NCI-H2171 treated with DMSO at 0.1 percent for 48 hours (cell line): ENCODE measurements at regions not wholly inside any gene's neighbourhood (a gene's known extent, or its start where the extent isn't known, plus 50 kb on each side); places are given as distances from the start of the nearest gene placed in this dataset.

Source experiments
- DNase-seq: peaks from one replicate; lab custom pipeline; 2025; lab: John Stamatoyannopoulos, UW

DNA sequence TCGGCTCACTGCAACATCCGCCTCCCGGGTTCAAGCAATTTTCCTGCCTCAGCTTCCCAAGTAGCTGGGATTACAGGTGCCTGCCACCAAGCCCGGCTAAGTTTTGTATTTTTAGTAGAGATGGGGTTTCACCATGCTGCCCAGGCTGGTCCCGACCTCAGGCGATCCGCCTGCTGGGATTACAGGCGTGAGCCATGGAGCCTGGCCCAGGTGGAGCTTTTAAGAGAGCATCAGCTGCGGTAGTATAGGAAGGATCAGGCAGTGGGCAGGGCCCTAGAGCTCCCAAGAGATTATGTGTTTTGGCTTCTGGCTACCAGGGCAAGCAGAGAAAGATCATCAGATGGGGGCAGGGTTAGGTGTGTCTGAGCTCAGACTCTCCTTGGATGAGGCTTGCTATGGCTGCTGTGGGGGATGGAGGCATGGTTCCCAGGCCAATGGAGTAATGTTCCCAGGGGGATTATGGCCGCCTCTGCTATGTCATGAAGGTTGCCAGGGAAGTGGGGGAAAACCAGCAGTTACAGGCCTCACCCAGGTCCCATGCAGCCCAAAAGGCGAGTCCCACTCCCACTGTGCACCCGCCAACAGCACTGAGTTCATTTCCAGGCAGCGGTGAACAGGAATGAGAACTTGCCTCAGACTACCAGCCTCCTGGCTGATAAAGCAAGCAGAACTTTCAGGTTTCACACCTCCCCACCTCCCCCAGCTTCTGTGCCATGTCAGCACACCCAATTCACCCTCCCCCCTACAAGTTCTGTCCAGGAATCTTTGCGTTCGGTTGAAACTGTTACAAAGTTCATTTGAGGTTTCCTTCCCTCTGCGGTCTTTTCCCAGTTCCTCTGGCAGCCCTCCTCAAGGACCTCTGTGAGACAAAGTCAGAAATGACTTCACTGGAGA, 507.6 kb downstream of the SPATA31D1 start:
- DNase-seq, result no peak

GRCh38 chr9:82498541-82499317, 510.2 kb downstream of the SPATA31D1 start:
- DNase-seq, result no peak

GRCh38 chr9:82499337-82499736, 510.8 kb downstream of the SPATA31D1 start:
- DNase-seq, result no peak

GRCh38 chr9:82504620-82505019, 516.0 kb downstream of the SPATA31D1 start:
- DNase-seq, result no peak

DNA sequence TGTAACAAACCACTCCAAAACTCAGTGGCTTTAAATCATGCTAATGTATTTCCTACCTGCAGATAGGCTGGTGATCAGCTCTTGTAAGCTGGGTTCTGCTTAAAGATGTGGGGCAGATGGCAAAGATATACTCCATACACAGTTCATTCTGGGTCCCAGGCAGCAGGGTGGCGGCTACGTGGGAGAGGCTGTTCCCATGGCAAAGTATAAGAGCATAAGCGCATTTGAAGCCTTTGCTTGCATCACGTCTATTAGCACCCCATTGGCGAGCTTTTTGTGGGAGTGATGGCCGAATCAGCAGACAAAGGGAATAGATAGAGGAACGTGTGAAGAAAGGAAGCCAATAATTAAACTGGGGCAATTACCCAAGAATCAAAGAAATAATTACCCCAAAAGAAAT, 523.1 kb downstream of the SPATA31D1 start:
- no peak for DNase-seq

DNA sequence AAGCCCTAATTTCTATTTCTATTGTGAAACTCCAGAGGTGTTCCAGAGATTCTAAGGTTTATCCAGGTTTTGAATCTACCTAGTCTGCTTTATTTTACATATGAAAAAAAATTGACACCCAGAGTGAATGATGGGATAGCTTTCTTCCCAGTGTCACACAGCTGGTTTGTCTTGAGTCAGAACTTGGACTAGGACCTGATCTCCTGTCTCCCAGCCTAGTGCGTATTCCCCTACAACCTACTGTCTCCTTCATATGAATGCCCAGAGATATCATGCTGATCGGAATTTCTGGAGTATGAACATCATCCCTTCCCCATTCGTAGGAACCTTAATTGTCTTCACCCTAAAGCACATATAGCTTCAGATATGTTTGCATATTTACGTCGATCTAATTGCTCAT, 524.2 kb downstream of the SPATA31D1 start:
- no peak for DNase-seq

DNA sequence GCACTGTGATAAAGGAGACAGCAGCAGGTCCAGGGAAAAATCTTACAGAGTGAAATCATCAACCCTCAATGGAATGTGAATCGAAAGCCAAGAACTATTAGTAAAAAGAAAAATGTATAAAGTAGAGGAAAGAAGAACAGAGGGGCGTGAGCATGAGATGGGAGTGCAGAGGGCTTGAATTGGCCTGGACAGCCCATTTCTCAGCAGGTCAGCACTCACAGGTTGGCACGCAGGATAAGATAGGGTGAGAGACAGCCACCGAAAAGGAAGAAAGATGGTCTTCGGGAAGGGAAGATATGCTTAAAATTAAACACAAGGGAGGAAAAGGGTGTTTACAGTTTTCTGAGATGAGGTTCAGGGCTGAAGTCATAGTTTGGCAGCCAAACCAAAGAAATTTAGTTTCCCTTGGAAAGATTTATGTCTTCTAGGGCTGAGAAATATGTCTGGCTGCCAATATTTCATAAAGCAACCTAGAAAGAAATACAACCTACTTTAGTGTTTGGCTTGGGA, 524.7 kb downstream of the SPATA31D1 start:
- DNase-seq, result no peak

DNA sequence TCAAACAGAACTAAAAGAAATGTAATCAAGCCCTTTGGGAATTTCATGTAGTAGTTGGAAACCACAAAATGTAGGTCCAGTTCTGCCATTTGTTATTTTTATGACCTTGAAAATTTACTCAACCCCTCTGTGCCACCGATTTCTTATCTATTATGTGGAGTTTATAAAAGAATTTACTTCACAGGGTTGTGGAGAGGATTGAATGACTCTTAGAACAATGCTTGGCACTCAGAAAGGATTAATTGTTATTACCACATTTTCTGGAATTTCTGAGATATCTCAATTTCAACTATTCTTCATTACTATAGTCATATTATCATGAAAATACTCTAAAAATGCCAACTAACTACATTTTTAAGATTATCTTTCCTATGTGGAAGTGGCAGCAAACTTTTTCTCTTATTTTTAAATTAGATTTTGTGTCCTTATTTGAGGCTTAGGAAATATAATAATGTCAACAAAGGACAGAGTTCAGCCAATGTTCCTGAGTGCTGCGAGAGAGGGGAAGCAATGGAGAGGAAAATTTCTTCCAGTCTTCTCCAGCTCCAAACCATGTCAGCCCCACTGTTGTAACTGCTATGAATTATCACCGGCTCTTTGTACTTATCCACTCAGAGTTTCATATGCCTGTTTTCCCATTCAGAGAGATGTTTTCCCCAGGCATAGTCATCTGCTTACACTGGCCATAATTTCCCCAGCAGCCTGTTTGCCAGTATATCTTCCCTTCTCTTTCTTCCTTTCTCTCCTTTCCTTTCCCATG, 525.6 kb downstream of the SPATA31D1 start:
- no peak for DNase-seq

DNA sequence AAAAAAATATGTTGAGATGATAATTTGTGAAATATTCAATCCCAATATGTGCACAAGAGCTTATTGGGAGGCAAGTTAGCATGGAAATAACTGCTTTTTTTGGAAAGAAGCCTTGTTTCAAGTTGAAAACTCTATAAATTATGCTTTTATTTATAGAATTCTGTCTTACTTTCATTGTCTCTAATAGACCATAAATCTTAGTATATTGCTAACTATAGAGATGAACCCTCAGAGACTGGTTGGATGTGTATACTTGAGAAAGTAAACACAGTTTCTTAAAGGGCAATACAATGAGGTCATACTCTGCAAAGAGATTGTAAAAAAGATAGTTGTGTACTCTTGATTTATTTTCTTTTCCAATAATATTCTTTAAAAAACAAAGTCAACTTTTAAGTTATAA, 530.3 kb downstream of the SPATA31D1 start:
- no peak for DNase-seq

- DNase-seq, result no peak
Measured at GRCh38 chr9:82519332-82519731, 530.8 kb downstream of the SPATA31D1 start.

GRCh38 chr9:82524407-82524806, 535.8 kb downstream of the SPATA31D1 start:
- no peak for DNase-seq

DNA sequence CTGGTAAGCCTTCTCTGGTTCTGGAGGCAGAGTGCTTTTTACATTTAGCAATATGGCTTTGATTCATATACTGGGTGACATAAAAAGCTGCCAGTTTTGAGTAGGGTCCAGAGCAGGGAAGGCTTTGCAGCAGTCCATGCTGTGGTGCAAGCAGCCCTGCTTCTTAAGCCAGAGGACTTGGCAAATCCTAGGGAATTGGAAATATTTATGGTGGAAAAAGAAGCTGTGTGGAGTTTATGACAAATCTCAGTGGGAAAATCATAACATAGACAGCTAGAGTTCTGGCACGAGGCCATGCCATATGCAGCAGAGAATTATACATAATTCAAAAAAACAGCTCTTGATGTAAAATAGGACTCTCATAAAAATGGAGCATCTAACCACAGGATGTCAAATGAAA, 536.4 kb downstream of the RASEF start:
- DNase-seq, result peak; percentile 25

DNA sequence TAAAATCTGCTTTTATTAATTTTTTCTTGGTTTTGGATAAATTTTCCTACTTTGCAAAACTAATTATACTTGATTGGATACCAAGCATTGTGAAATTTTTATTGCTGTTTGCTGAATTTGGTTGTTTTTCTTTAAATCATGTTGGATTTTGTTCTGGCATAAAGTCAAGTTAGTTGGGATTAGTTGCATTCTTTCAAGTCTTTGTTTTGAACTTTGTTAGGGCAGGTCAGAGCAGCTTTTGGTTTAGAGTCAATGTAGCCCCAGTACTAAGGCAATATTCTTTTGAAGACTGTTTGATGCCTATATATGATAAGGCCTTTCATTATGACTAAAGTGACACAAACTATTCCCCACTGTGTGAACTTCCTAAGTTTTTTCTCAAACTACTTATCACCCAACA, 531.1 kb downstream of the RASEF start:
- DNase-seq, result no peak

GRCh38 chr9:82532504-82533180, 530.3 kb downstream of the RASEF start:
- DNase-seq, result peak; percentile 22

- no peak for DNase-seq
Measured at GRCh38 chr9:82535432-82535998, 527.4 kb downstream of the RASEF start.

DNA sequence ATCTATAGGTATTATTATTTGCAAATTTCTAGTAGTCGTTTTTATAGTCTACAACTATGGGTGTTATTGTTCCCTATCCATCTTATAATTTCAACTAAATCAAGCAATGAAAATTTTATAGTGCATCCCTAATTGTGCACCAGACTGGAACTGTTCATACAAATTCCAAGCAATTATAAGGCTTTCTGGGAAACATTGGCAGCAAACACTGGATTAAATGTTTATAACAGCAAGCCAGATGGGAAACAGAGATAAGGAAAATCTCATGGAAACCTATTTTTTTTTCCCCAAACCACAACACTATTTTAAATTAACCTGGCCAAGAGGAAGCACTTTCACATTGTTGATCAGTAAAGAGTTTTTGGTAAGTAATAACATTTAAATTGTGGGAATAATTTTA, 524.3 kb downstream of the RASEF start:
- DNase-seq, result peak; percentile 42

- no peak for DNase-seq
Measured at GRCh38 chr9:82539146-82539545, 523.8 kb downstream of the RASEF start.

DNA sequence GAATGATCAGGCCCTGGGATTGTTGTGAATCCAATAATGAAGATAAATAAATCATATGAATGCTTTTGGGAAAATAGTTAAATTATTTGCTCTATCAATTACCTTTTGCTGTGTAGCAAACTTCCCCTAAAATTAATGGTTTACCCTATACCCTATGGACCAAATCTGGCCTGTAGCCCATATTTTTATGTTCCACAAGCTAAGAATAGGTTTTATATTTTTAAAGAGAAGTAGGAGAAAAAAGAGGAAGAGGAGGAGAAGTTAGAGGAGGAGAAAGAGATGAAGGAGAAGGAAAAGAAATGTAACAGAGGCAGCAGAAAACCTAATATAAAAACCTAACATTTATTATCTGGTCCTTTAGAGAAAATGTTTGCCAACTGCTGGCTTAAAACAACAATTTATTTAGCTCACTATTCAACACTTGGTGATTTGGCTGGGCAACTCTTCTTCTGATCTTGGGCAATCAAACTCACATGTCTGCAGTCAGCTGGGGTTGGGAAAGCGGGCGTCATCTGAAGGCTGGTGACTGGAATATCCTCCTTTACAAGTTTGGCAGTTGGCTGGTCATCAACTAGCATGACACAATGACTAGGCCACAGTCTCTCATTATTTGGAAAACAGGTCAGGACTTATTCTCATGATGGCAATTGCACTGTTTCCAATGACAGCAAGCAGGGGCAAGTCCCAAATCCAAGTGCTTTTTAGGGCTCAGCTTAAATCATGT, 522.9 kb downstream of the RASEF start:
- DNase-seq, result no peak

- DNase-seq, result no peak
Measured at GRCh38 chr9:82543726-82544125, 519.2 kb downstream of the RASEF start.

DNA sequence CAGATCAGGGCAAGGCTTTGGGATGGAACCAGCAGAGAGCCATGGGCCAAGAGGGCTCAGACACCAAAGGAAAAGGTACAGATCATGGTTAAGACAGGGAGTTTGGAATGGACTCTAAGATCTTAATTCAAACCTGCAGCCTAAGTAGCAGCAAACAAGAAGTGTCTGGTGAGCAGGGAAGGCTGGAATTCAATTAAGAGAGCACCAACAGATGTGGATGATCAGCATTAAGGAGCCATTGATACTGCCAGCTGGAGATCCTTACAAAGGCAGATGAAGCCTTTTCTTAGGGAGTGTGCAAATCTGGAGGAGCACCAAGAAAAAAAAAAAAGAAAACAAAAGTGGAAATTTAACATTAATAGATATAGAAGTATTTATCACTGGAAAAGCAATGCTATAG, 516.8 kb downstream of the RASEF start:
- peak; percentile 53 for DNase-seq

DNA sequence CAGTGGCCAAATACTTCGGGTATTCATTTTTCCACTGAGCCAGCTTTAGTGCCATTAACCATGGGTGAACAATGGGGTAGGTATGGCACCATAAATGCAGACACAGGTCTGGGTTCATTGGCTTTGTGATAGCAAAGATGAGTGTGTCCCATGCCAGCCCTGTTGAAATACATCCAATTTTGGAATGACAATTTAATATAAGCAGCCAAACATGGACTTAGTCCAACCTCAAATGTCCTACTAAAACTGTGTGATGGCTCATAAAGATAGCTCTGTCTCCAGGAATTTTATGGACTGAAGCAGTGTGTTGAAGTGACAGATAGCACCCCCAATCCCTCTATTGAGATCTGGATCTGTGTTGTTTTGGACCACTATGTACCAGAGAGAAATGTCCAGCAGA, 514.9 kb downstream of the RASEF start:
- no peak for DNase-seq
